ENCODE measurements at regions not wholly inside any gene's neighbourhood (a gene's known extent, or its start where the extent isn't known, plus 50 kb on each side); places are given as distances from the start of the nearest gene placed in this dataset.

DNA sequence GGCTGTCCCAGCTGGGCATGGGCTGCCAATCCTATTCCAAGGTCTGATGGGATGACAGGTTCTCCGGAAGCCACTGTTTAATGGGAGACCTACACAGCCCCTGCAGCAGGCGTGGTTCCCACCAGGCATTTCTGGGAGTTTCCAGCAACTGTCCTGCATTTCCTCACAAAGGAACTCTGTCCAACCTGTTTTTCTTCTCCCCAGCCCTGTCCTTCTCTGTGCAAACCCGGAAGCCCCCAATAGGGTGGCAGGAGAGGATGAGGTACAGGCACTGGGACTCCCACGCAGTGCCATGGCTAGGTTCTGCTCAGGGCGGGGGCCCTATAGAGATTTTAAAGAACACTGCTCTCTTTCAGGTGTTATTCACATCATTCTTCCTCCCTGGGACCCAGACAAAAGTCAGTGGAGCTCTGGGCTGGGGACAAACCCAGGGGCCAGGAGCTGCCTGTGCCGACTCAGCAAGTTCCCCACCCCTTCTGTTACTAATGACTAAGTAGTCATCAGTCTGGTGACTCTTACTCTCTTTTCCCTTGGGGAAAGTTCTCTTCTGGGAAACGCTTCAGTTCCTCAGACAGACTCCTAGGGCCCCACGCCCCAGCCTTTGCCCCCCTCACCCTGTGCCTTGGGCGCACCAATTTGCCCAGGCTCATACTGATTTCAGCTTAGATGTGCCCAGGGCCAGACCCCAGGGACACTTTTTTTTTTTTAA, 97.7 kb downstream of the CD47 start:
- H3K27ac ChIP-seq: no peak overlapping the region
- TF ChIP-seq, protein P1, sequence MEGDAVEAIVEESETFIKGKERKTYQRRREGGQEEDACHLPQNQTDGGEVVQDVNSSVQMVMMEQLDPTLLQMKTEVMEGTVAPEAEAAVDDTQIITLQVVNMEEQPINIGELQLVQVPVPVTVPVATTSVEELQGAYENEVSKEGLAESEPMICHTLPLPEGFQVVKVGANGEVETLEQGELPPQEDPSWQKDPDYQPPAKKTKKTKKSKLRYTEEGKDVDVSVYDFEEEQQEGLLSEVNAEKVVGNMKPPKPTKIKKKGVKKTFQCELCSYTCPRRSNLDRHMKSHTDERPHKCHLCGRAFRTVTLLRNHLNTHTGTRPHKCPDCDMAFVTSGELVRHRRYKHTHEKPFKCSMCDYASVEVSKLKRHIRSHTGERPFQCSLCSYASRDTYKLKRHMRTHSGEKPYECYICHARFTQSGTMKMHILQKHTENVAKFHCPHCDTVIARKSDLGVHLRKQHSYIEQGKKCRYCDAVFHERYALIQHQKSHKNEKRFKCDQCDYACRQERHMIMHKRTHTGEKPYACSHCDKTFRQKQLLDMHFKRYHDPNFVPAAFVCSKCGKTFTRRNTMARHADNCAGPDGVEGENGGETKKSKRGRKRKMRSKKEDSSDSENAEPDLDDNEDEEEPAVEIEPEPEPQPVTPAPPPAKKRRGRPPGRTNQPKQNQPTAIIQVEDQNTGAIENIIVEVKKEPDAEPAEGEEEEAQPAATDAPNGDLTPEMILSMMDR (conservative IDR thresholded peaks at IDR 0.05): no peak
- TF ChIP-seq ZFX (IDR thresholded peaks at IDR 0.05): no peak

DNA sequence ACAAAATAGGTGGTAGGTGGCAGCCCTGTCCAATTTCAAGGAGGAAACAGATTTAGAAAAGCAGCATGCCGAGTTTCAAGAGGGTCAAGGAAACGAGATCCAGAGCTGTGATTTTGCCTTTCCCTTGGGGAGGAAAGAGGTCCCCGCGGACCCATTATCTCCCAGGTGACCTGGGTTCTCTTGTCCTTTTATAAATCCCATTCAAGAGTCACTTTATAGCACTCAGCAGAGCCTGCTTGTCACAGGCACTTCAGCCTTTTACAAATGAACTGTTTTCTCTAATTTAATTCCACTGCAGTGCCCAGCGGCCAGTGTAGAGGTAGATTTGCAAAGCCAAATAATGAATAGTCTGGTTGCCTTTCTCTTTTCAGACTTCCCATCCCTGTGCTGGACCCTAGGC, 99.9 kb downstream of the CD47 start:
- TF ChIP-seq, protein P1 (conservative IDR thresholded peaks at IDR 0.05): no peak
- TF ChIP-seq ZFX (IDR thresholded peaks at IDR 0.05): no peak
- no peak overlapping the region for H3K27ac ChIP-seq

DNA sequence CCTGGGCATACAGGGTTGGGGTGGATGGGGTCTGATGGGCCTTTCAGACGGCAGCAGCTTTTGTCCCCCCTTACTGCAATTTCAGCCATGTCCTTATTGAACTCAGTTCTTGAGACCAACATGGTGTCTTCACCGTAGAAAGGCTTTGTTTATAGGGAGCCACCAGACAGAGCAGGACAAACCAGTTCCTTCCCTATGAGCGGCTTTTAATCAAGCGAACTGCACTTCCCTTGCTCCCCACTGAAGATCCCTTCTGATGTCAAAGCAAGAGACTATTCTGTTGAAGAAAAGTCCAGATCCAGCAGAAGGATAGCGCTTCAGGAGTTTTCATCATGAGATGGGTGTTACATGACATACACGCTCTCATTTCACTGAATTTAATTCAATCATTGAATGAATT, 100.4 kb downstream of the CD47 start:
- TF ChIP-seq ZFX (IDR thresholded peaks at IDR 0.05): no peak
- TF ChIP-seq, protein P1 (conservative IDR thresholded peaks at IDR 0.05): no peak
- H3K27ac ChIP-seq: no peak overlapping the region

DNA sequence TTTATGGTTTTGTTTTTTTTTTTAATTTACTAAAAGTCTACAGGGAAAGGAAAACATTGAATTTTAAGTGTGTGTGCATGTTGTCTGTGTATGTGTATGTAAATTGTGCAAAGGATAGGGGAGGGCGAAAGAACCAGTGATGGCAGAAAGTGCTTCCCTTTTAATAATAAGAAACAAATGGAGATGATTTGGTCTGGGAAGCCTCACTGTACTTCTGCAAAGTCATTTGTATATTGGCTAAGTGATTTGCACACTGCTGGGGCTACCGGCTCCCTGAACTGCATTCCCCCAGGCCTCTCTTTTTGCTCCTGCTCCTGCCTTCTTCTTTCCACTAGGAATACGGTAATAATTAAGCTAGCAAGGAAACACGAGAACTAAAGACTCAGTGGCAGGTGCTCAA, 101.2 kb downstream of the CD47 start:
- no peak for TF ChIP-seq ZFX (IDR thresholded peaks at IDR 0.05)
- TF ChIP-seq, protein P1 (conservative IDR thresholded peaks at IDR 0.05): no peak

DNA sequence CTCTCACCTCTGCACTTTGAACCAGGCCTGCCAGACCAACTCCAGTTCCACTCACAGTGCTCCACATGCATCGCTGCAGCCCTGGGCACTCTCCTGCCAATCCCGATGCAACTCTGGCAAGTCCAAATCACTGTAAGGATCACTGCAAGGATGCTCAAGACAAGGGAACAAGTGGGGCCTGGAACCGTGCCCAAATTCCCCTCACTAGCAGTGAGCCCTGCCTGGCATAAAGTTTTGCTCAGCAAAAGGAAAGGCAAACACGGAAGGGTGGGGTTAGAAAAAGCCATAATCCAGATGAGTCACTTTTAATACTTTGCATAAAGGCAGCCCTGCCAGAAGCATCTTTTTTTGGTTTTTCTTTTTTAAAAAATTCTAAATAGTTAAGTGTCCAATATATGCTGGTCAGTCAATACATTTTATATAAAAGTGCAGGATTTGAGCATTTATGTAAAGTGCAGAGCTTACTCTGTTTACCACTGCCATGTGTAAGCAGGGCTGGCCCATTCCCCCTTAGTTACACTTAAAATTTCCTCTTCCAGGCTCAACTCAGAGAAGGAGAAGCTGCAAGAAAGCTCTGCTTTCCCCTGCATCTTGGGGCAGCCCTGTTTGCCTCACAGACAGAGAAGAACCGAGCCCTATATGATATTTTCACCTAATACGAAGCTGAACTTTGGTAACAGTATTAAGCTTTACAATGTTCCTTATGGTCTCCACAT, 102.2 kb downstream of the CD47 start:
- TF ChIP-seq, protein P1 (conservative IDR thresholded peaks at IDR 0.05): no peak
- TF ChIP-seq ZFX (IDR thresholded peaks at IDR 0.05): no peak
- H3K27ac ChIP-seq: no peak overlapping the region

More for the DNA sequence above, 101.2 kb downstream of the CD47 start:
- H3K27ac ChIP-seq: no peak overlapping the region

DNA sequence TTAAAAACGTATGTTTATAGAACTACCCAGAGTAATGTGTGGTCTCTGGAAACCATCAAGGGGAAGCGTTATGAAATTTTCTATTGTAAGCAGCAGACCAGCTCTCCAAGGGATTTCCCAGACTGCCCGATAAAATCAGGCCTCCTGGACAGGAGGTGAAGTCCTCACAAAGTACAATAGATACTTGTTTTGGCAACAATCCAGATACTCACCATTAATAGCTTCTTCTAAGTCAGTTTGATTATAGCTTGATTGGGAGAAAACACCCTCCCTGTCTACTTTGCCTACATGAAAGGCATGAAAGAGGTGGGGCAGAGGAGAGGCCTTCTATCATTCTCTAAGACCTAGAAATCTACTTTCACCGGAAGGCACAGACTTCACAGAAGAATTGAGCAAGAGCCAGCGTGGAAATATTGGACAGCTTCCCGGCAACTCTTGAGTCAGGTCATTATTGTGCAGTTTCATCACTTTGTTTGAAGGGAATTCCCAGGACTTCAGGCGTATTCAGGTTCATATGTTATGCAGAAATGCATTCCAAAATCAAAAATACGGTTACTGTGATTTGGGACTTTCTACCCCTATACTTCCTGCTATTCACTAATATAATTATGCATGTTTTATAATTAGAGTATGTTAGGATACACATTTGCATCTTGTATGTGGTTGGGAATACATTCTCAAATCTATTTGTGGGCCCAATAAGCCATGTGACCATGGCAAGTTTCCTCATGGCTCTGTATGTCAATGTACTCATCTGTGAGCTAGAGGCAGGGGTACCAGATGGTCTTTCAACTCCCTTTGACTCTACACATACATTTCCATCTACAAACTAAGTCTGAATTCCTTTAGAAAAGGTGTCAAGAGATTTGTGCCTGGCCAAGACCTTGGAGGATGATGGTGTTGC, 103.5 kb downstream of the CD47 start:
- no peak overlapping the region for H3K27ac ChIP-seq

More for the DNA sequence above, 103.5 kb downstream of the CD47 start:
- TF ChIP-seq, protein P1 (conservative IDR thresholded peaks at IDR 0.05): no peak
- TF ChIP-seq ZFX (IDR thresholded peaks at IDR 0.05): no peak
